Chondrocyte (in vitro differentiated cells): ENCODE measurements at regions not wholly inside any gene's neighbourhood (a gene's known extent, or its start where the extent isn't known, plus 50 kb on each side); places are given as distances from the start of the nearest gene placed in this dataset.
A peak's percentile ranks its signal among the peaks of the same experiment; 100 is the strongest.

ENCODE experiments used
- DNase-seq: peaks from one replicate; pipeline ENCODE4 v3.0.0; 2021; ENCODE audit warnings: mixed read lengths, low spot score
- H3K27ac Mint-ChIP-seq: one replicate; pipeline ENCODE4 v1.8.0; 2021; ENCODE audit warnings: mild to moderate bottlenecking, moderate library complexity, mixed read lengths; ENCODE audit not compliant: unreplicated experiment
- H3K27me3 Mint-ChIP-seq: 2 replicates; pipeline ENCODE4 v1.8.0; 2021; ENCODE audit warnings: low read depth, mixed read lengths
- H3K36me3 Mint-ChIP-seq: 2 replicates; pipeline ENCODE4 v1.8.0; 2021; ENCODE audit warnings: low read depth, mixed read lengths
- H3K4me1 Mint-ChIP-seq: 2 replicates; pipeline ENCODE4 v1.8.0; 2021; ENCODE audit warnings: low read depth, mild to moderate bottlenecking, mixed read lengths
- H3K4me3 Mint-ChIP-seq: one replicate; pipeline ENCODE4 v1.8.0; 2021; ENCODE audit warnings: mild to moderate bottlenecking, moderate library complexity, mixed read lengths; ENCODE audit not compliant: unreplicated experiment
- H3K9me3 Mint-ChIP-seq: 2 replicates; pipeline ENCODE4 v1.8.0; 2021; ENCODE audit warnings: low read depth, mixed read lengths
- TF ChIP-seq, protein P1 (sequence below): fragments of 200-600 bp; sonication (generic); IDR thresholded peaks from 2 replicates; pipeline ENCODE4 v1.5.0; 2021; ENCODE audit warnings: antibody characterized with exemption, mild to moderate bottlenecking, moderate library complexity

DNA sequence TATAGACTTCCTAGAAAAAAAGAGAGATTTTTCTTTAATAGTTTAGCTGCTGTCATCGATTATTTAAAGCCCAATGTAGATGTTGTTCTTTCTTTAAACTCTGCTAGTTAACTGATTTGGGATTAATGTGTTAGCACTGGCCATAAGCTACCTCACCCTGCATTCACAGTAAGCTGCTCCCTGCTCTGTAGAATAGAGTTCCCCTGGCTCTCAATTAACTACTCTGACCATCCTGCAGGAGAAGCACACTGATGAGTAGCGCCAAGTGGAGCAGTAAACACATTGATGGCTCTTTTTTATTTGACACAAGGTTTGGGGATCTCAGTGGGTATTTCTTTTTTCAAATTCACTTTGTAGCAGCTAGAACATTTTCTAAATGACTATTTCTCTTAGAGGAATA lies 807.9 kb upstream of the ZNF608 start:
- H3K4me1 Mint-ChIP-seq: peaks cover 62% of the 10 kb centered on the region

DNA sequence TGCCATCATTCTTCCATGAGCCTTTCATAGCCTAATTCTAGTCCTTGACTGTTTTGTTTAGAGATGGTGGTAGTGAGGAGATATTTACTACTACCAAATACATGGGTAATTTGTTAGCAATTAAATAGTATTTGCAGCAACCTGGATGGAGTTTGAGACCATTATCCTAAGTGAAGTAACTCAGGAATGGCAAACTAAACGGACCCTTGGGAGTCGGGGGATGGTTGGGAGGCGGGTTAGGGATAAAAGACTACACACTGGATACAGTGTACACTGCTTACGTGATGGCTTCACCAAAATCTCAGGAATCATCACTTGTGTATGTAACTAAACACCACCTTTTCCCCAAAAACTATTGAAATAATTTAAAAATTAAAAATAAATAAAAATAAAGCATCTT lies 809.2 kb upstream of the ZNF608 start:
- TF ChIP-seq, protein P1, sequence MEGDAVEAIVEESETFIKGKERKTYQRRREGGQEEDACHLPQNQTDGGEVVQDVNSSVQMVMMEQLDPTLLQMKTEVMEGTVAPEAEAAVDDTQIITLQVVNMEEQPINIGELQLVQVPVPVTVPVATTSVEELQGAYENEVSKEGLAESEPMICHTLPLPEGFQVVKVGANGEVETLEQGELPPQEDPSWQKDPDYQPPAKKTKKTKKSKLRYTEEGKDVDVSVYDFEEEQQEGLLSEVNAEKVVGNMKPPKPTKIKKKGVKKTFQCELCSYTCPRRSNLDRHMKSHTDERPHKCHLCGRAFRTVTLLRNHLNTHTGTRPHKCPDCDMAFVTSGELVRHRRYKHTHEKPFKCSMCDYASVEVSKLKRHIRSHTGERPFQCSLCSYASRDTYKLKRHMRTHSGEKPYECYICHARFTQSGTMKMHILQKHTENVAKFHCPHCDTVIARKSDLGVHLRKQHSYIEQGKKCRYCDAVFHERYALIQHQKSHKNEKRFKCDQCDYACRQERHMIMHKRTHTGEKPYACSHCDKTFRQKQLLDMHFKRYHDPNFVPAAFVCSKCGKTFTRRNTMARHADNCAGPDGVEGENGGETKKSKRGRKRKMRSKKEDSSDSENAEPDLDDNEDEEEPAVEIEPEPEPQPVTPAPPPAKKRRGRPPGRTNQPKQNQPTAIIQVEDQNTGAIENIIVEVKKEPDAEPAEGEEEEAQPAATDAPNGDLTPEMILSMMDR: no peak
- Mint-ChIP-seq H3K4me1 (peaks cover 62% of the 10 kb centered on the region), H3K9me3 (no peaks in the 10 kb centered on the region), H3K27ac (no peak overlapping the region), H3K36me3 (no peaks in the 10 kb centered on the region), H3K27me3 (no peaks in the 10 kb centered on the region), H3K4me3 (no peak overlapping the region)
- DNase-seq: no peak

More for the DNA sequence above, 807.9 kb upstream of the ZNF608 start:
- no peaks in the 10 kb centered on the region for H3K27me3 Mint-ChIP-seq
- no peaks in the 10 kb centered on the region for H3K9me3 Mint-ChIP-seq
- no peaks in the 10 kb centered on the region for H3K36me3 Mint-ChIP-seq
- no peak overlapping the region for H3K4me3 Mint-ChIP-seq
- DNase-seq: no peak
- H3K27ac Mint-ChIP-seq: no peak overlapping the region
- TF ChIP-seq, protein P1: no peak

DNA sequence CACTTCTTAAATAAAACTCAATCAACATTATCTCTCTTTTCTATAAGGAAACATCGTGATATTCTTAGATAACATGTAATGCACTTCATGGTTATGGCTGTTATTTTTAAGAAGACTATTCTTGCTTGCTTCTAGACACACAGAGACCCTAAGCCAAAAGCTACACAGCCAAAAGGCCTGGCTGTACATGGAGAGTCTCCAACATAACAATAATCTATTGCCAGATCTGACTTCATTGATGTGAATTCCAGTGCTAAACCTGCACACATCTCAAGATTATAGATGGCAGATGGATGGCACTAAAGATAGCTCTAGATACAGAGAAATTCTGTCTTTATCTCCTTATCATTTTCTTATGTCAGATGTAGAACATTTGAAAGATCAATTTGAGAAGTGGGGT lies 811.6 kb upstream of the ZNF608 start:
- TF ChIP-seq, protein P1: no peak
- H3K27me3 Mint-ChIP-seq: no peaks in the 10 kb centered on the region
- peaks cover 52% of the 10 kb centered on the region for H3K4me1 Mint-ChIP-seq
- no peaks in the 10 kb centered on the region for H3K36me3 Mint-ChIP-seq
- no peak for DNase-seq
- no peak overlapping the region for H3K27ac Mint-ChIP-seq
- no peak overlapping the region for H3K4me3 Mint-ChIP-seq
- H3K9me3 Mint-ChIP-seq: no peaks in the 10 kb centered on the region

DNA sequence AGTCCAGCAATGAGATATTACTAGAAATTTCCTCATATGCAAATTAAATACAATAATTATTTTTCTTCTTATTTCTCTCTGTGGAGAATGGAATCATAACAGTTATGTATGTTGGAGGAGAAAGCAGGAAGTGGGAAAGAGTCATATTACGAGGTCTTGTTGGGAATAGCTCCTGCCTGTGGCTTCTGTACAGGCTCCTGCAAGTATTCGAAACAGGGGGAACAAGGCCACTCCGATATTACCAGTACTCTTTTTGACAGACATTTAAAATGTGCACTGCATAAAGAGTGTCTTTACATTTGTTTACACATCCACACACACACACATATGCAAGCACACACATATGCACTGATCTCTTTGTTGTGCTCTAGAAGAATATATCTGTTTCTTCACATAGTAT lies 812.0 kb upstream of the ZNF608 start:
- Mint-ChIP-seq H3K27me3 (no peaks in the 10 kb centered on the region), H3K27ac (no peak overlapping the region), H3K4me3 (no peak overlapping the region), H3K4me1 (peaks cover 49% of the 10 kb centered on the region), H3K9me3 (no peaks in the 10 kb centered on the region), H3K36me3 (no peaks in the 10 kb centered on the region)
- TF ChIP-seq, protein P1: no peak
- DNase-seq: no peak

DNA sequence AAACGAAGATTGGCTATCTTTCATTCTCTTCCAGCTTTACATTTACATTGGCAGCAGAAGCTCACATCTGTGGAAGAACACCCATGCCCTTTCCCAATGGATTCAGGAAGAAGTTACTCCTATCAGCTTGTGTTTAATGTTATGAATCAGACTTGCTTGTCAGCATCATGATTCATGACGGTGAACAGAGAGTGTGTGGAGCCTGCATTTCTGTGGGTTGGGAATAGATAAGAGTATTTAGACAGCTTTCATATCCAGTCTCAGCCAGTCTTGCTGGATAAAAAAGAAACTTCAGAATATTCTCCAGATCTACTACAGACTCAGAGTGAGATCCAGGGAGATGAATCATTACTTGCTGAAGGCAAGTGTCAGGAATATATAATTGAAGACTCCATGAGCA lies 812.9 kb upstream of the ZNF608 start:
- no peaks in the 10 kb centered on the region for H3K27me3 Mint-ChIP-seq
- no peak for DNase-seq
- H3K4me1 Mint-ChIP-seq: peaks cover 40% of the 10 kb centered on the region
- H3K4me3 Mint-ChIP-seq: no peak overlapping the region
- H3K27ac Mint-ChIP-seq: peak overlapping the region; percentile 71
- TF ChIP-seq, protein P1: no peak
- H3K36me3 Mint-ChIP-seq: no peaks in the 10 kb centered on the region
- no peaks in the 10 kb centered on the region for H3K9me3 Mint-ChIP-seq
